ENCODE measurements at regions not wholly inside any gene's neighbourhood (a gene's known extent, or its start where the extent isn't known, plus 50 kb on each side); places are given as distances from the start of the nearest gene placed in this dataset.

DNA sequence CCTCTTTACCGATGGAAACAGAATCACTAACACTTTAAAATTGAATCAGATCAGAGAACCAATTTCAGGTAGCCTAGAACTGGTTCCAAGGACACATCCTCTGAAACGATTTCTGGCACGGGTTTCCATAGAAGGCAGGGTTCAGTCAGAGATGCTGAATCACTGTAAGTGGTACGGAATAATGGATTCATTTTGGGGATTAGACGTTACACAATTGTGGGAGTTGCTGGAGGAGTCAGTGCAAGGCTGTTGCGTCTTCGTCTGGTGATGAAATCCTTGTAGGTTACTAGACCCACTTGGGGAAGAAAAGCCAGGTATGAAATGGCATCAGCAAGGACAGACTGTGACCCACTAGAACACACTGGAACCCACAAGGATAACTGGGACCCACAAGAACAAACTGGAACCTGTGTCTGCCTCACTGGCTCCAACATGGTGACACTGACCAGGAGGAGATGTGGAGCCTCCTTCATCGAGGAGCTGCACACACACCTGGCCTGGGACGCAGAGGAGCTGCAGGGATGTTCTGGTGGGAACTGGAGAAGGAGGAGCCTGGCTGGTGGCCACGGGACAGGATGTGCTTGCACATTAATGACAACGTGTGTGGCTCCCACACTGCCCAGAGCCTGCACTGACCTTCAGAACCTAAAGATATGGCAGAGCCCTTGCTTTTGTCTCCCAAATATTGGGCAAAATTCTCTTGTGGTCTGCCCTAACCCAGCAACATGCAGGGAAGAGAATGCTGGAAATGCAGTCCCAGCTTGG, 105.1 kb downstream of the TRAPPC11 start:
- TF ChIP-seq, protein P1, sequence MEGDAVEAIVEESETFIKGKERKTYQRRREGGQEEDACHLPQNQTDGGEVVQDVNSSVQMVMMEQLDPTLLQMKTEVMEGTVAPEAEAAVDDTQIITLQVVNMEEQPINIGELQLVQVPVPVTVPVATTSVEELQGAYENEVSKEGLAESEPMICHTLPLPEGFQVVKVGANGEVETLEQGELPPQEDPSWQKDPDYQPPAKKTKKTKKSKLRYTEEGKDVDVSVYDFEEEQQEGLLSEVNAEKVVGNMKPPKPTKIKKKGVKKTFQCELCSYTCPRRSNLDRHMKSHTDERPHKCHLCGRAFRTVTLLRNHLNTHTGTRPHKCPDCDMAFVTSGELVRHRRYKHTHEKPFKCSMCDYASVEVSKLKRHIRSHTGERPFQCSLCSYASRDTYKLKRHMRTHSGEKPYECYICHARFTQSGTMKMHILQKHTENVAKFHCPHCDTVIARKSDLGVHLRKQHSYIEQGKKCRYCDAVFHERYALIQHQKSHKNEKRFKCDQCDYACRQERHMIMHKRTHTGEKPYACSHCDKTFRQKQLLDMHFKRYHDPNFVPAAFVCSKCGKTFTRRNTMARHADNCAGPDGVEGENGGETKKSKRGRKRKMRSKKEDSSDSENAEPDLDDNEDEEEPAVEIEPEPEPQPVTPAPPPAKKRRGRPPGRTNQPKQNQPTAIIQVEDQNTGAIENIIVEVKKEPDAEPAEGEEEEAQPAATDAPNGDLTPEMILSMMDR (IDR thresholded peaks at IDR 0.05; ENCODE audit: insufficient read depth, missing control alignments): no peak
- DNase-seq (ENCODE audit: insufficient read length, low spot score) (no peak), FAIRE-seq (no peak)

DNA sequence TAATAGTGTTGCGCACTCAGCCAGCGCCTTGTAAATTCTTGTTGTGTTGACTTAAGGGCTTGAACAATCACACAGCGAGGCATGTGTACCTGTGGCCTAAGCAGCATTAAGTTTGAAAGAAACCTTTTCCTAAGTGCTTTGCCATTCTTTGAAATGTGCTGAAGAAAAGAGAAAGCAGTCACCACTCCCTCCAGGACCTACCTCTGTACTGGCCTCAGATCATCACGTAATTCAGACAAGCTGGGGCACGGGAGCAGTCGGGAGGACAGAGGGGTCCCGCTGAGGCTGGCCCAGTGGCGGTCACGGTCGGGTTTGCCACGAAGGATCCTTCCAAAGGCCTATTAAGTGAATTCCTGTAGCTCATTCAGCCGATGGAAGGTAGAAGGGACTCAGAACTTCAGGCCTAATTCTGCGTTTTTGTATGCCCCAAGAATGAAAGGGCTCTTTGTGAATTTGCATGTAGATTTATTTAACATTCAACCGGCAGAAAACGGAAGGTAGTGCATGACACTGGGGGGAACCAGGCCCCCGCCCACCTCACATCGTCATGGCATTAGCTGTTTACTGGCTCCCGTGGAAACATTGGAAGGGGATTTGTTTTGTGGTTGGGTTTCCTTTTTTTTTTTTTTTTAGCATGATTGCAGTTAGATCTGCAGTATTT, 106.3 kb downstream of the TRAPPC11 start:
- no peak for DNase-seq (ENCODE audit: insufficient read length, low spot score)
- TF ChIP-seq, protein P1 (IDR thresholded peaks at IDR 0.05; ENCODE audit: insufficient read depth, missing control alignments): no peak
- FAIRE-seq: no peak

DNA sequence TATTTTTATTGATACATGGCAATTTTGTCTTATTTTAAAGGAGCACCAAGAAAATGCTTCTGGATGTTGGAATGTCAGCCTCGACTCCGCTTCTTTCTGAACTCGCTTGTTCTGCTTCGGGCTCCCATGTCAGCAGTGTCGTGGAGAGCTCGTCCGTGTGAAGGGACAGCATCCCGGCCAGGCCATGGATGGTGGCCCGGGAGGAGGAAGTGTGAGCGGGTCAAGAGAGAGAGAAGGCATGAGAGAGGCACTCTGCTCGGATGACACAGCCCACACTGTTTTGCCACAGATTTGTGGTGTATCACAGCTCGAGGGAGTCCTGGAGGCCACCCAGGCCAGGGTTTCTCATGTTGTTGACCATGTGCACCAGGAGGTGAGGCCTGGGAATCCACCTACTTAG, 107.0 kb downstream of the TRAPPC11 start:
- no peak for DNase-seq (ENCODE audit: insufficient read length, low spot score)
- TF ChIP-seq, protein P1 (IDR thresholded peaks at IDR 0.05; ENCODE audit: insufficient read depth, missing control alignments): no peak
- no peak for FAIRE-seq

DNA sequence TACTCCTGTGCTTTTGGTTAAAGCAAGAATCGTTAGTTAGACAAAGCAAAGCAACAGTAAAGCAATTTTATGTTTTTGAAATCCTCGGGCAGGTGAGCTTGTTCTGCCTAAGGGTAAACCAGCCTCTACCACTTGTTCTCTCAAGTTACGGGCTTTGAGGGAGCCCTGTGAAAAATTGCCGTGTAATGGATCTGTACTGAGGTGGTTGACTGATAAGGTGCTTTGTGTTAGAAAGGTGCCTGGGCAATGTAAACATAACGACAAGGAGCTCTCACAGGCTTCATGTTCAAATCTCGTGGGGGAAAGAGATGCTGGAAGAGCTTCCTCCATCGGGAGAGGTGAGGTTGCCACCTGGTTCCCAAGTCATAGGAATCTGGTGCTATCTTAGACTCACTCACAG, 111.8 kb downstream of the TRAPPC11 start:
- TF ChIP-seq, protein P1 (IDR thresholded peaks at IDR 0.05; ENCODE audit: insufficient read depth, missing control alignments): no peak
- FAIRE-seq (no peak), DNase-seq (ENCODE audit: insufficient read length, low spot score) (no peak)

DNA sequence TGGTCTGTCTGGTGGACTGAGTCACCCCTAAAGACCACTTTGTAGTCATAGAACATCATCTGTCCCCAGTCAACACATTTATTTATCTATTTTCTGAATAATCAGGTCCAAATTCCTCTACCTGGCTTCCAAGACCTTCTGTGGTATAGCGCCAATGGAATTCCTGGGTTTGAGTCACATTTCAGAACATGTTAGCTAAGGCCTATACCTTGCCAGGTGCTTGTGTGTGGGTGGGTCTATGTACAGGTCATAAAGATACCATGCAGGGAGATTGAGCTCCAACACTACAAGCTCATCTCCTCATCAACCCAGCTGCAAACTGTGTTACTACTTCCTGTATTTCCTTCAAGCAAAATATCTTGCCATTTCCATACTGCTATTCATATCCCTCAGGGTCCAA, 113.3 kb downstream of the TRAPPC11 start:
- TF ChIP-seq, protein P1 (IDR thresholded peaks at IDR 0.05; ENCODE audit: insufficient read depth, missing control alignments): no peak
- DNase-seq (ENCODE audit: insufficient read length, low spot score): no peak
- FAIRE-seq: no peak

DNA sequence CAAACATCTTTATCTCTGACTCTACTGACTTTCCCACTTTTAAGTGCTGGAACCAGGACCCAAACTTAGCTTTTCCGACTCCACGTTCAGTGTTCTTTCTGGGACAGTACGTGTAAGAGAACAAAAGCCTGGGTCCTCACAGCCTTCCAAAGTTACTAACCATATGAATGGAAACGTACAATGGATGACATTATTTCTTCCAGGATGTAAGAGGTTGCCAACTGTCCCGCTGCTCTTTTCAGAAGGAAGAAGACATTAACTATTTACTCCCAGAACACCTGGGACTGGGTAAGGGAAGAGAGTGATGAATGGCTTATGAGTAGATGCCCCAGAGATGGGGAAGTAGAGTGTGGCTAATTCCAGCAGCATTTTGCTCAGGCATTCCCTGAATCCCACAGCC, 114.7 kb downstream of the TRAPPC11 start:
- DNase-seq (ENCODE audit: insufficient read length, low spot score): no peak
- FAIRE-seq: no peak
- TF ChIP-seq, protein P1 (IDR thresholded peaks at IDR 0.05; ENCODE audit: insufficient read depth, missing control alignments): no peak

DNA sequence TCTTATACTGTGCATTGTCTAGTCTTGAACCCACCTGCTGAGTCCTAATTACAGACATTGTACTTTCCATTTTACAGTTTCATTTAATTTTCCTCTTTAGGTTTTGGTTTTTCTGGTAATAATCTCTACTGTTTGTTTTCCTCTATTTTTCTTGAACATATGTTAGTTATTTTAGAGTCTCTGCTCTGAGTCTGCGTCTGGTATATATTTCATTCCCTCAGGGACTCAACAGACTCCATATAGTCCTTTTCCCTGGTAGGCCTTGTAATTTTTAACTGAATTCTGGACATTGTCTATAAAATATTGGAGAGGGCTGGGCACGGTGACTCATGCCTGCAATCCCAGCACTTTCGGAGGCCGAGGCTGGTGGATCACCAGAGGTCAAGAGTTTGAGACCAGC, 121.8 kb upstream of the STOX2 start:
- DNase-seq (ENCODE audit: insufficient read length, low spot score) (no peak), FAIRE-seq (no peak)
- TF ChIP-seq, protein P1 (IDR thresholded peaks at IDR 0.05; ENCODE audit: insufficient read depth, missing control alignments): no peak
